G401.6 (cell line): ENCODE measurements at regions not wholly inside any gene's neighbourhood (a gene's known extent, or its start where the extent isn't known, plus 50 kb on each side); places are given as distances from the start of the nearest gene placed in this dataset.

Experiments used
- FAIRE-seq: peaks from 2 replicates; lab custom pipeline; 2012; peaks lifted over from hg19 to GRCh38; lab: Jason Lieb, UNC

- no peak for FAIRE-seq
These were observed 453.0 kb downstream of the KCNJ3 start for GRCh38 chr2:155151472-155151871.

DNA sequence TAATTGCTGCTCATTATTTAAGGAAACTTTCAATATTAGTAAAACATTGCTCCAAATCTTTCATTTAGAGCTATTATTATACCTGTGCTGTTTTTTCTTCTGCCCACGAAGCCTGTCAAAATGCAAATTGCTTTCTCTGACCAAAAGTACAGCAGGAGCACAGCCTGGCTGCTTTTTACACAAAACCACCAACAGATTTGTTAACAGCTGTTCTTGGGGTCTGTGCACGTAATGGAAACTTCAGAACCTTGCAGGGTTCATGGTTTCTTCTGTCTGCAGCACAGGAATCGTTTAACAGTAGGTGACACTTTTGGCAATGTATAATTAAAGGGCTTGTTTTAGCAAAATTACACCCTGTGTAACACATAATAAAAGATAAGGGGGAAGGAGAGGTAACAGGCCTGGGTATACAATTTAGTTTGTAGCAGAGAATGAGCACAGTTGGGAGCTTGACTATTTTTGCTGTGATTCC lies 447.3 kb downstream of the KCNJ3 start:
- no peak for FAIRE-seq

DNA sequence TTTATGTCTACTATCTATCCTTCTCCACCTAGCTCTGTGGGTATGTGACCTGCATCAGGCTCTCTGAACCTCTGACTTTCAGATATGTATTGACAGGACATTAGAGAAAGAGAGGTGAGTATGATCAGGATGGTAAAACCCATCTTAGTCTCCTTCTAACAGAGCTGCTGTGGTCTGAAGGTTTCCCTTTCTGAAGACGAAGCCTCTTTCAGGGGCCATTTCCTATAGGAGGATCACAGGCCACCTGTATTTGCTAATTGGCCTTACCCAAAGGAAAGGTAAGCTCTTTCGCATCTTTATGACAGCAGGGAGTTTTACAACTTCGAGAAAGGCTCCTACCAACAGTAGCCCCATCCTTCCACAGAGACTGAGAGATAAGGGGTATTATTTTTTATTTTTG lies 442.9 kb downstream of the KCNJ3 start:
- FAIRE-seq, result no peak

DNA sequence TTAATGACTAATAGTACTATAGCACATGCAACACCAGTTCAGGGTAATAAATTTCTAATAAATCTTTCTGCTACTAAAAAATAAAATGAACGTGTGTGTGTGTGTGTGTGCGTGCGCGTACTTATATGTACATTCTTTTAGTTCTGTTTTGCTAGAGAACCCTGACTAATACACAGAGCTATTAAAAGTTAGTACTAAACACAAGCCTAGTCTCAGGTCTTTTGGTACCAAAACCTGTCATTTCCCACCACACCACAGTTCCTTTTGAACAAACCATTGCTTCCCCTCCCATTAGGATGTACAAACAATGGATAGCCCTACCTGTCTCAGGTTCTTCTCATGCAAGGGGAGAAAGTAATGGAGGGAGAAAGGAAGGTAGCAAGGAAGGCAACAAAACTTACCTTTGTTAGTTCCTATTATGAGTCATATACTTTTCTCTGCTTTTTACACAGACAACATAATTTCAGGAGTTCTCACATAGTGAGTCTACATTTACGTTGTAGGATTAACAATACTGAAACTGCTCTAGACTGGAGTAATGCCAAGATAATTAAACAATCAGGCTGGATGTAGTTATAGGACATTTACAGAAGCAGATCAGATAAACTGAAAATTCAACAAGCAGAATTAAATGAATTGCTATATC lies 427.2 kb downstream of the KCNJ3 start:
- FAIRE-seq, result no peak

DNA sequence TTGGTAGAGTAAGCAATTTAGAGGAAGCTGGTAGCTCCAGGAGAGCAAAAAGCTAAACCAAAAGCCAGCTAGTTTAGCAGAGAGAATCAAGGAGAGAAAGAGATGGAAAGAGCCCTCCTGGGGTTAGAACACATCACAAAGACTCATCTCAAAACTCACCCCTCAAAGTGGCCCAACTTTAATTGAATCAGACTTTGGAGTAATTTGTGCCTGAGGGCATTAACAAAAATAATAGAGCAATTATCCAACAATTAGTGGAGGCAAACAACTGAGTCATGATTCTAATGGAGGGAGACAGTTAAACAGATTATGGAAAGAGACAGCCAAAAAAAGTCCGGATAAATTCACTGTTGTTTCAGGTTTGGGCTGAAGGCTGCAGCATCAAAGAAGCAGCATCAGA lies 417.4 kb downstream of the KCNJ3 start:
- no peak for FAIRE-seq

DNA sequence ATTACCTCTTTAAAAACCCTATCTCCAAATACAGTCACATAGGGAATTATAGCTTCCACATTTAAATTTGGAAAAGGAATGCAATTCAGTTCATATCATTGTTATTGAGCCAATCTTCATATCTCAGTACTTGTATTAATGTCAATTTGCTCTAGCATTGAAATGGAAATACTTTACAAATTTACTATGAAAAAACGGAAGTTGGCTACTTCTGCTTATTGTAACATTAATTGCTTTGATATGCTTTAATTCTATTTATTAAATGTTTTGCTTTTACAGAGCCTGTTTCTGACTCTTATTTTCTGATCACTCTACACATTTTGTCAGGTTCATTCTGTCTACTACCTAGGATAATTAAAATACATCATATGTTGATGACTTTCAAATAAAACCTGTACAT lies 412.6 kb downstream of the KCNJ3 start:
- no peak for FAIRE-seq

DNA sequence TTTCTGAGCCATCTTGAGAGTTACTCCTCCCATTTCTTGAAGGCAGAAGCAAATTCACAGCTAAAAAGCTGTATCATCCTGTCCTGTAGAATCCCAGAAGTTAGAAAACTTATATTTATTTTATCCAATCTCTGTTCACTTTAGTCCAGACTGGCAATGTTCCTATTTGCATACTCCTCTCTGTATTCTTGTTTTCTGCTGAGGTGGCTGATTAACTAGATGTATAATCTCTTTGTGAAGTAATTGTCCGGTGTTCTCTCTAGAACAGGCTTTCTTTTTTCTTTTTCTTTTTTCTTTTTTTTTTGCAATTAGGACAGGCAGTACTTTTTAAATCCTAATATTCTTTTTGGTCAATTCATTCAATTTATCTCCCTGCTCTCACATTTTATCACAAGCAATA lies 411.0 kb downstream of the KCNJ3 start:
- FAIRE-seq, result no peak

DNA sequence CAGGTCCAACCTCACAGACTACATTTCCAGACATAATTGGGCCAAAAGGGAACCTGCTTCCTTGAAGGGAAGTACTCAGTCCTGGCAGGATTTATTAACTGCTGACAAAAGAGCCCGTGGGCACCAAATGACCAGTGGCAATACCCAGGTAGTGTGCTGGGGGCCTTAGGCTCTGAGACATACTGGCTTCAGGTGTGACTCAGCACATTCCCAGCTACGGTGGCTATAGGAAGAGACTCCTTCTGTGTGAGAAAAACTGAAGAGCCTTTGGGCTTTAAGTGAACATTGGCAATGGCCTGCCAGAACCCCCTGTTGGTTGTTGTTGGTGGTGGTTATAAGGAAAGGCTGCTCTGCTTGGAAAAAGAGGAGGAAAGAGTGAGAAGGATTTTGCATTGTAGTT lies 401.8 kb downstream of the KCNJ3 start:
- no peak for FAIRE-seq

DNA sequence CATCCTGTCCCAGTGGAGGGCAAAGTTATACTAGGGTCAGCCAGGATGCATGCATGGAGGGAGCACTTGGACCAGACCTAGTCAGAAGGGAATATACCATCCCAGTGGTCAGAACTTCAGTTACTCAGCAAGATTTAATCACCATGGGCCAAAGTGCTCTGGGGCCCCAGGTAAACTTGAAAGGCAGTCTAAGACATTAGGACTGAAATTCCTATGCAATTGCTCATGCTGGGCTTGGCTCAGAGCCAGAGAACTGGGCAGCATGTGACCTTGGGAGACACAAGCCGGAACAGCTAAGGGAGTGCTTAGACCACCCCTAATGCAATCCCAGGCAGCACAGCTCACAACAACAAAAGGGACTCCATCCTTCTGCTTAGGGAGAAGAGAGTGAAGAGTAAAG lies 401.3 kb downstream of the KCNJ3 start:
- no peak for FAIRE-seq

DNA sequence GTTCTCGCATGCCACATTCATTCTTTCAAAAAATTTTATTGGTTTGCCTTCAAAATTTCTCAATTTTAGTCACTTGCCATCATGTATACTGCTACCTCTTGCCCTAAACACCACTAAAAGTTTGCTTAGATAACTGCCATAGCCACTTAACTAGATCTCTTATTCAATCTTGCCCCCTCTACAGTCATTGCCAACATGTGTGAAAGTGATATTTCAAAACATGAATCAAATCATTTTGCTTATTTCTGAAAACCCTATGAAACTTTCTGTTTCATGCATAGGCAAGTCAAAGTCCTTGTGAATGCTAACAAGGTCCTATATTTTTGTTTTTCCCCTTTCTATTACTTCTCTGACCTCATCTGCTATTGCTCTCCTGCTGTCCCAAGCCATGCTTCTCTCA lies 397.1 kb downstream of the KCNJ3 start:
- FAIRE-seq, result no peak

DNA sequence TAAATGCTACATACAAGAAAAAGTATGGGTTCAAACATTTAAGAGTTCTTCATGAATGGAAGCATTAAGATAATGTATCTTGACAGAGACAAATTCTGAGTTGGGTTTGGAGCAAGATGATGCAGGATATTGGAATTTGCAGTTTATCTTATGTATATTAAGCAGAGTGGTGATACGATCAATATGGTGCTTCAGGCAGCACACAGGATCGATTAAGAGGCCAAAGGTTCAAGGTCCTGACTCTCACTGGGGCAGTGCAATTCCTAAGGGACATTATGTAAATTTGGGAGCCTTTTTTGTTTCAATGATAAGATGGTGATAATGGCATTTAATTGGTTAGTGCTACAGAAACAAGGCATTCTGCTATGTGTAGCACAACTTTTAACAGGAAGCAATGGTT lies 381.9 kb downstream of the KCNJ3 start:
- no peak for FAIRE-seq

DNA sequence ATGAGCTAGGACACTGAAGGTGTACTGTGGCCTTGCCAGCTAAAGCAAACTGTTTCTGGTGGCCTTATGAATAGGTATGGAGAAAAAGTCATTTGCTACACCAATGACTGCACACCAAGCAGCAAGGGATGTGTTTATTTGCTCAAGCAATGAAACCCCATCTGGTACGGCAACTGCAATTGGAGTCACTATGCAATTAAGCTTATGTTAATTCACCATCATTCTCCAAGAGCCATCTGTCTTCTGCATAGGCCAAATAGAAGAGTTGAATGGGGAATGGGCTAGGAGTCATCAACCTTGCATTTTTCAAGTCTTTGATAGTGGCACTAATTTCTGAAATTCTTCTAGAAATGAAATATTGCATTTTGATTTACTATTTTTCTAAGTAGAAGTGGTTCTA lies 372.0 kb downstream of the KCNJ3 start:
- no peak for FAIRE-seq

DNA sequence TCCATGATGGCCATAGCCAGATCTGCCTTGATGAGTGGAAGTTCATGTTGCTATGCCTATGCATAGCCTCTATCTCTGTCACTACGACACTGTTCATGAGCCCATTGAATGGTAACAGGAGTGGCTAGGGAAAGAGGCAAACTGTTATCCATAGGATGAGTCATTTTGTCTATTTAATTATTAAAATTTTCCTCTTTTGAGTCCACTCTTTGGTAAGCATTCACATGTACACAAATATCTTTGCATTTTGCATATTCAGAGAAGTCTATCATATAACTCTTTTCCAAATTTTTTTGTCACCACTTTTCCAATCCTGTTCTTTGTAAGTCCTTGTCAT lies 364.4 kb downstream of the KCNJ3 start:
- no peak for FAIRE-seq

GRCh38 chr2:155062250-155062921 lies 363.9 kb downstream of the KCNJ3 start:
- no peak for FAIRE-seq

GRCh38 chr2:155060896-155061295 lies 362.4 kb downstream of the KCNJ3 start:
- no peak for FAIRE-seq

- FAIRE-seq, result no peak
These were observed 356.2 kb downstream of the KCNJ3 start for GRCh38 chr2:155054712-155055111.

GRCh38 chr2:155043097-155043496 lies 344.6 kb downstream of the KCNJ3 start:
- FAIRE-seq, result no peak

- FAIRE-seq, result no peak
These were observed 336.8 kb downstream of the KCNJ3 start for GRCh38 chr2:155035308-155035707.

- no peak for FAIRE-seq
These were observed 335.2 kb downstream of the KCNJ3 start for GRCh38 chr2:155033652-155034051.

DNA sequence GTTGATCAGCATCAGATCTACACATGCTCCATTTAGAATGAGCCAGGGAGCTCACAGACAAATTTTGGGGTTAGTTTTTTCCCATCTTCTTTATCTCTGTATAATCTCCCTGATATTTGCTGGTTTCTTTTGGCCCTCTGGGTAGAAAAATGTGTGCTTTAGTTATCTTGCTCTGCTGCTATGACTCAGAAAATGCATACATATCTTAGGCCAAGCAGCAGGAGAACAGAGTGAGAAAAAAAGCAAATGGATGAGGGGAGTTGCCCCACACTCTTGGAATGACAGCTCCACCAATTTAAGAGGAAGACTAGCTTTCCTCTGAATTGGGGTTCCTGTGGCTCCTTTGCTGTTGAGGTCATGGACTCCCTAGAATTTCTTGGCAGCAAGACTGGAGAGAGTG lies 331.8 kb downstream of the KCNJ3 start:
- no peak for FAIRE-seq

DNA sequence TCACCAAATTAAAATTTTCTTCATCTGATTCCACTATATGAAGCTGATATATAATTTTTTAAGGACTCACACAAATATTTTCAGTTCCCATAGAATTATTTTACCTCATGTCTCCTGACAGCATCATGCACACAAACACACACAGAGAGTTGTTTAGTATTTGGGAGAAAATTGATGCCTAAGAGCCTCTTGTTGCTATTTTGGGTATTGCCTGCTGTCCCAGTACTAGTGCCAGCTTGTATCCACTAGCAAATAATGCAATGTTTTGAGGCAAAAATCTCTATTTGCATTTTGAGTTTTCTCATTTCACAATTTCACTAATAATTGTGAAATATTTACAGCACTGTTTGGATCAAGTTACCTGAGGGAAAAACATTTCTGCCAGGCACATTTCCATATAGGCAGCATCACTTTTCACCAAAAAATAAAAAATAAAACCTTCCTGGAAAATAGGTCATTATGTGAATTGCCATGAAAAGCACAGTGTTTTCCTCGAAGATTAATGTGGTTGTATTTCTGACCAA lies 328.2 kb downstream of the KCNJ3 start:
- FAIRE-seq, result no peak

- FAIRE-seq, result no peak
These were observed 325.2 kb downstream of the KCNJ3 start for GRCh38 chr2:155023674-155024073.

GRCh38 chr2:155022531-155022930 lies 324.0 kb downstream of the KCNJ3 start:
- no peak for FAIRE-seq

DNA sequence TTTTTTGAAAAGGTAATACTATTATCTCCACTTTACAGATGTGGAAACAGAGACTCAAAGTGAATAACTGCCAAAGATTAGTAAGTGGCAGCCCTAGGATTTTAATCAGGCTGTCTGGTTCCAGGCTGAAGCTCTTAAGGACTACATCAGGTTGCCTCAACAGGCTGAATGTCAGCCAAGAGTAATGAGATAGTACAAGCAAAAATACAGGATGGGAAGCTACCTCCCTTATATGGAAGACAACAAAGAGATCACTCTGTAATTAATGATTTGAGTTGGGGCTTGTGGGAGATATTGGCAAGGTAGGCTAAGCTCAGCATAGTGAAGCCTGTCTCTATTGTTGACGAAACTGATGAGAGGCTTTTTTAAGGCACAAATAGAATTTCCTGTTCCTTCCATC lies 323.1 kb downstream of the KCNJ3 start:
- no peak for FAIRE-seq
